ENCODE measurements at regions not wholly inside any gene's neighbourhood (a gene's known extent, or its start where the extent isn't known, plus 50 kb on each side); places are given as distances from the start of the nearest gene placed in this dataset.

GRCh38 chr10:88094795-88095194, 231.4 kb downstream of the PTEN start:
- TF ChIP-seq POLR2AphosphoS5 (IDR thresholded peaks at IDR 0.05; ENCODE audit: low read depth, low read length) (no peak), FOXP2 (optimal IDR thresholded peaks at IDR 0.05; ENCODE audit: borderline replicate concordance, extremely low read depth, extremely low read length, insufficient read depth) (no peak), SIN3A (IDR thresholded peaks at IDR 0.05; ENCODE audit: borderline replicate concordance, insufficient read depth, low read length) (no peak), TAF1 (IDR thresholded peaks at IDR 0.05; ENCODE audit: borderline replicate concordance, insufficient read depth, low read length) (no peak)
- TF ChIP-seq, protein P1, sequence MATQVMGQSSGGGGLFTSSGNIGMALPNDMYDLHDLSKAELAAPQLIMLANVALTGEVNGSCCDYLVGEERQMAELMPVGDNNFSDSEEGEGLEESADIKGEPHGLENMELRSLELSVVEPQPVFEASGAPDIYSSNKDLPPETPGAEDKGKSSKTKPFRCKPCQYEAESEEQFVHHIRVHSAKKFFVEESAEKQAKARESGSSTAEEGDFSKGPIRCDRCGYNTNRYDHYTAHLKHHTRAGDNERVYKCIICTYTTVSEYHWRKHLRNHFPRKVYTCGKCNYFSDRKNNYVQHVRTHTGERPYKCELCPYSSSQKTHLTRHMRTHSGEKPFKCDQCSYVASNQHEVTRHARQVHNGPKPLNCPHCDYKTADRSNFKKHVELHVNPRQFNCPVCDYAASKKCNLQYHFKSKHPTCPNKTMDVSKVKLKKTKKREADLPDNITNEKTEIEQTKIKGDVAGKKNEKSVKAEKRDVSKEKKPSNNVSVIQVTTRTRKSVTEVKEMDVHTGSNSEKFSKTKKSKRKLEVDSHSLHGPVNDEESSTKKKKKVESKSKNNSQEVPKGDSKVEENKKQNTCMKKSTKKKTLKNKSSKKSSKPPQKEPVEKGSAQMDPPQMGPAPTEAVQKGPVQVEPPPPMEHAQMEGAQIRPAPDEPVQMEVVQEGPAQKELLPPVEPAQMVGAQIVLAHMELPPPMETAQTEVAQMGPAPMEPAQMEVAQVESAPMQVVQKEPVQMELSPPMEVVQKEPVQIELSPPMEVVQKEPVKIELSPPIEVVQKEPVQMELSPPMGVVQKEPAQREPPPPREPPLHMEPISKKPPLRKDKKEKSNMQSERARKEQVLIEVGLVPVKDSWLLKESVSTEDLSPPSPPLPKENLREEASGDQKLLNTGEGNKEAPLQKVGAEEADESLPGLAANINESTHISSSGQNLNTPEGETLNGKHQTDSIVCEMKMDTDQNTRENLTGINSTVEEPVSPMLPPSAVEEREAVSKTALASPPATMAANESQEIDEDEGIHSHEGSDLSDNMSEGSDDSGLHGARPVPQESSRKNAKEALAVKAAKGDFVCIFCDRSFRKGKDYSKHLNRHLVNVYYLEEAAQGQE (IDR thresholded peaks at IDR 0.05; ENCODE audit: insufficient read depth in 1 of 2, low read depth in 2 of 2, low read length in 2 of 2) = no peak

- TF ChIP-seq TAF1 (IDR thresholded peaks at IDR 0.05; ENCODE audit: borderline replicate concordance, insufficient read depth, low read length) (no peak), FOXP2 (optimal IDR thresholded peaks at IDR 0.05; ENCODE audit: borderline replicate concordance, extremely low read depth, extremely low read length, insufficient read depth) (no peak), SIN3A (IDR thresholded peaks at IDR 0.05; ENCODE audit: borderline replicate concordance, insufficient read depth, low read length) (no peak), POLR2AphosphoS5 (IDR thresholded peaks at IDR 0.05; ENCODE audit: low read depth, low read length) (no peak)
- TF ChIP-seq, protein P1 (IDR thresholded peaks at IDR 0.05; ENCODE audit: insufficient read depth in 1 of 2, low read depth in 2 of 2, low read length in 2 of 2) = no peak
These were observed 231.8 kb downstream of the PTEN start for GRCh38 chr10:88095223-88095721.

- TF ChIP-seq, protein P1 (IDR thresholded peaks at IDR 0.05; ENCODE audit: insufficient read depth in 1 of 2, low read depth in 2 of 2, low read length in 2 of 2) = no peak
- TF ChIP-seq FOXP2 (optimal IDR thresholded peaks at IDR 0.05; ENCODE audit: borderline replicate concordance, extremely low read depth, extremely low read length, insufficient read depth) (no peak), SIN3A (IDR thresholded peaks at IDR 0.05; ENCODE audit: borderline replicate concordance, insufficient read depth, low read length) (no peak), POLR2AphosphoS5 (IDR thresholded peaks at IDR 0.05; ENCODE audit: low read depth, low read length) (no peak), TAF1 (IDR thresholded peaks at IDR 0.05; ENCODE audit: borderline replicate concordance, insufficient read depth, low read length) (no peak)
These were observed 232.5 kb downstream of the PTEN start for GRCh38 chr10:88095778-88096431.

DNA sequence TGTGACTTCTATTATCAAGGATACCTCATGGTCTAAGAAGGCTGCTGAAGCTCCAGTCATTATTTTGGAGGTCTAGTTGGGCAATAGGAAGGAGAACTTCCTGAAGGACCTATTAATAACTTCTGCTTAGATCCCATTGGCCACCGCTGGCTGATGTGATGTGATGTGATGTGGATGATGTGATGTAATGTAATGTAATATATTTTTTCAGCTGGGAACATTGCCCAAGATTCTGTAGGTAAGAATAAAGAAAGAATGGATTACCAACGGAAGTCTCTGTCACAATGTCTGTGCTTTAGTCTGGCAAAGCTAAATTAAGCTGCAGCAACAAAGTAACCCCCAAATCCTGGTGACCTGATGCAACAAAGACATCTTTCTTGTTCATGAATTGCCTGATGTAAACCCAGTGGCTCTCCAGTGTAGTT, 233.7 kb downstream of the PTEN start:
- TF ChIP-seq TAF1 (IDR thresholded peaks at IDR 0.05; ENCODE audit: borderline replicate concordance, insufficient read depth, low read length) = no peak
- TF ChIP-seq, protein P1 (IDR thresholded peaks at IDR 0.05; ENCODE audit: insufficient read depth in 1 of 2, low read depth in 2 of 2, low read length in 2 of 2) = no peak
- TF ChIP-seq FOXP2 (optimal IDR thresholded peaks at IDR 0.05; ENCODE audit: borderline replicate concordance, extremely low read depth, extremely low read length, insufficient read depth) = no peak
- no peak for TF ChIP-seq POLR2AphosphoS5 (IDR thresholded peaks at IDR 0.05; ENCODE audit: low read depth, low read length)
- no peak for TF ChIP-seq SIN3A (IDR thresholded peaks at IDR 0.05; ENCODE audit: borderline replicate concordance, insufficient read depth, low read length)

Data from PFSK-1 (cell line).